ENCODE measurements at regions not wholly inside any gene's neighbourhood (a gene's known extent, or its start where the extent isn't known, plus 50 kb on each side); places are given as distances from the start of the nearest gene placed in this dataset.

- Histone ChIP-seq H3K27me3 (replicated peaks in 1 of 4; ENCODE audit: control insufficient read depth in 3 of 4, extremely low read depth in 1 of 4, insufficient read depth in 3 of 4, low read length in 3 of 4) (no peaks in the 10 kb centered on the region), H3K23me2 (ENCODE audit: low read depth, low read length) (no peaks in the 10 kb centered on the region), H4K91ac (replicated peaks; ENCODE audit: insufficient read length, low read length) (no peak overlapping the region), H2BK12ac (ENCODE audit: low read depth, low read length) (no peak overlapping the region), H3K79me1 (ENCODE audit: low read depth, low read length) (no peaks in the 10 kb centered on the region), H3K4me1 (replicated peaks in 1 of 4; ENCODE audit: control insufficient read depth in 3 of 4, insufficient read depth in 4 of 4, low read length in 3 of 4) (peaks cover 0 to 5% (median 2%) of the 10 kb centered on the region in 4 experiments; a peak in 3 of 7 replicates), H3K4ac (replicated peaks; ENCODE audit: insufficient read length, low read depth, low read length) (no peak overlapping the region), H3K36me3 (ENCODE audit: control insufficient read depth in 2 of 4, insufficient read depth in 4 of 4, low read length in 3 of 4) (no peaks in the 10 kb centered on the region), H3K4me3 (ENCODE audit: extremely low read depth in 1 of 4, insufficient read depth in 2 of 4, low read depth in 3 of 4, low read length in 4 of 4) (no peak overlapping the region), H3K9me3 (ENCODE audit: insufficient read depth in 2 of 2, low read depth in 1 of 2, low read length in 1 of 2) (no peaks in the 10 kb centered on the region), H2BK120ac (replicated peaks; ENCODE audit: low read depth, low read length) (no peak overlapping the region), H3K4me2 (ENCODE audit: insufficient read depth in 1 of 2, low read depth in 2 of 2, low read length in 2 of 2) (no peak overlapping the region), H3K18ac (ENCODE audit: extremely low read depth, low read length) (no peak overlapping the region), H2BK20ac (ENCODE audit: low read length) (no peak overlapping the region), H3K14ac (ENCODE audit: insufficient read length) (no peak overlapping the region), H4K20me1 (replicated peaks in 1 of 2; ENCODE audit: control insufficient read depth in 1 of 2, insufficient read depth in 2 of 2, low read length in 2 of 2) (no peaks in the 10 kb centered on the region), H3K56ac (replicated peaks; ENCODE audit: insufficient read length, low read depth, low read length) (no peak overlapping the region), H2AK5ac (ENCODE audit: low read depth, low read length) (no peak overlapping the region), H3K27ac (ENCODE audit: low read depth, low read length) (no peak overlapping the region), H2BK15ac (ENCODE audit: low read length) (no peak overlapping the region), H4K8ac (ENCODE audit: extremely low read depth, insufficient read depth, low read length) (no peak overlapping the region), H2AFZ (ENCODE audit: low read length) (no peak overlapping the region), H3K23ac (ENCODE audit: insufficient read length) (no peak overlapping the region), H4K5ac (ENCODE audit: insufficient read length, low read depth, low read length) (no peak overlapping the region), H3K79me2 (ENCODE audit: control insufficient read depth in 1 of 2, insufficient read depth in 2 of 2, low read length in 2 of 2) (no peaks in the 10 kb centered on the region), H2BK5ac (ENCODE audit: low read depth, low read length) (no peak overlapping the region), H3K9ac (replicated peaks in 1 of 4; ENCODE audit: extremely low read depth in 1 of 4, low read depth in 3 of 4, low read length in 3 of 4) (no peak overlapping the region)
- ChIA-PET CTCF (ENCODE audit: partially characterized antibody) (interaction anchor here (1.2 to 2.2 kb wide), 3 partner anchors 17 to 86 kb away, joined by 3 to 9 read pairs (median 6); no protein-coding TSS in a partner anchor), POLR2A (ENCODE audit: partially characterized antibody) (no interaction called here)
- TF ChIP-seq ASH2L (IDR thresholded peaks at IDR 0.05; ENCODE audit: low read length) (no peak), RBBP5 (IDR thresholded peaks at IDR 0.05; ENCODE audit: borderline replicate concordance, low read depth, low read length) (no peak), SIRT6 (IDR thresholded peaks at IDR 0.05; ENCODE audit: low read length) (no peak), SIX5 (IDR thresholded peaks at IDR 0.05; ENCODE audit: low read depth, low read length) (no peak), CREB1 (IDR thresholded peaks at IDR 0.05) (no peak), CEBPB (IDR thresholded peaks at IDR 0.05; ENCODE audit: low read depth, low read length) (no peak), ZNF274 (IDR thresholded peaks at IDR 0.05; ENCODE audit: borderline replicate concordance, extremely low read depth, low read length) (no peak), RAD21 (IDR thresholded peaks at IDR 0.05 in 1 of 2, conservative IDR thresholded peaks at IDR 0.05 in 1 of 2; ENCODE audit: low read depth in 2 of 2, low read length in 2 of 2) (no peak), SP2 (IDR thresholded peaks at IDR 0.05; ENCODE audit: low read length) (no peak), TAF7 (optimal IDR thresholded peaks at IDR 0.05; ENCODE audit: borderline replicate concordance, low read depth, low read length) (no peak), PHF8 (conservative IDR thresholded peaks at IDR 0.05; ENCODE audit: low read depth, low read length) (no peak)
- 80% methylated on average over 9 of the region's 9 CpGs; no CpG with 5 or more reads in 1 of the 2 experiments for WGBS, 2 experiments (ENCODE audit: extremely low coverage in 1 of 2, insufficient coverage in 1 of 2, insufficient read length in 1 of 2, insufficient replicate concordance in 2 of 2, low coverage in 1 of 2, low lambda C conversion rate in 2 of 2, missing lambda C conversion rate in 1 of 2)
- DNase-seq (ENCODE audit: low read depth in 1 of 2, low spot score in 2 of 2) (no peak), FAIRE-seq (no peak)
Measured at GRCh38 chr6:149212892-149213801, 104.4 kb upstream of the TAB2 start.

All from H1 (cell line).